ENCODE measurements at regions not wholly inside any gene's neighbourhood (a gene's known extent, or its start where the extent isn't known, plus 50 kb on each side); places are given as distances from the start of the nearest gene placed in this dataset.

GRCh38 chr11:71118671-71119250, 133.6 kb downstream of the SHANK2 start:
- TF ChIP-seq CTCF (IDR thresholded peaks at IDR 0.05) (no peak), POLR2A (IDR thresholded peaks at IDR 0.05) (no peak)
